Keratinocyte (primary cell): ENCODE measurements at regions not wholly inside any gene's neighbourhood (a gene's known extent, or its start where the extent isn't known, plus 50 kb on each side); places are given as distances from the start of the nearest gene placed in this dataset.

ENCODE experiments used
- DNase-seq: peaks from one replicate; pipeline ENCODE4 v3.0.0-alpha.2; 2011; ENCODE audit warnings: low read depth, missing footprints, low spot score
- FAIRE-seq: peaks from 2 replicates; lab custom pipeline; 2011; peaks lifted over from hg19 to GRCh38; lab: Jason Lieb, UNC
- H2AFZ ChIP-seq: 2 replicates; pipeline ENCODE4 v1.6.0; 2012; ENCODE audit warnings: low read length, control low read depth, inconsistent platforms; ENCODE audit not compliant: control insufficient read depth
- H3K27ac ChIP-seq: 2 replicates; pipeline ENCODE4 v1.5.1; 2011; ENCODE audit warnings: low read length; ENCODE audit not compliant: control insufficient read depth, insufficient read depth
- H3K27me3 ChIP-seq: 3 replicates; pipeline ENCODE4 v1.6.0; 2011; ENCODE audit warnings: low read length; ENCODE audit not compliant: control insufficient read depth, insufficient read depth; ENCODE audit errors: extremely low read depth
- H3K36me3 ChIP-seq, 2 experiments: 2 replicates in 1 of 2; 3 replicates in 1 of 2; pipeline ENCODE4 v1.5.1; 2011; ENCODE audit warnings: low read length in 2 of 2, mild to moderate bottlenecking in 1 of 2; ENCODE audit not compliant: control insufficient read depth in 2 of 2, insufficient read depth in 2 of 2; ENCODE audit errors: extremely low read depth in 1 of 2
- H3K4me1 ChIP-seq: 3 replicates; pipeline ENCODE4 v1.5.1; 2011; ENCODE audit warnings: low read length; ENCODE audit not compliant: control insufficient read depth, insufficient read depth; ENCODE audit errors: extremely low read depth
- H3K4me2 ChIP-seq: 3 replicates; pipeline ENCODE4 v1.6.0; 2011; ENCODE audit warnings: low read depth, low read length; ENCODE audit not compliant: control insufficient read depth, insufficient read depth; ENCODE audit errors: extremely low read depth
- H3K4me3 ChIP-seq, 3 experiments: fragments of 200-600 bp in 1 of 3; sonication (generic) in 1 of 3; 2 replicates in 2 of 3; 3 replicates in 1 of 3; pipeline ENCODE4 v1.5.1; 2011 to 2016; ENCODE audit warnings: low read length in 3 of 3, mild to moderate bottlenecking in 3 of 3, control low read depth in 2 of 3, inconsistent platforms in 1 of 3, low read depth in 1 of 3, mixed read lengths in 1 of 3, mixed run types in 1 of 3, moderate library complexity in 1 of 3; ENCODE audit not compliant: control insufficient read depth in 2 of 3, insufficient read depth in 2 of 3; ENCODE audit errors: extremely low read depth in 1 of 3
- H3K79me2 ChIP-seq: 2 replicates; pipeline ENCODE4 v1.6.0; 2012; ENCODE audit warnings: low read length; ENCODE audit not compliant: control insufficient read depth, insufficient read depth
- H3K9ac ChIP-seq: 3 replicates; pipeline ENCODE4 v1.6.0; 2011; ENCODE audit warnings: low read length; ENCODE audit not compliant: control insufficient read depth, insufficient read depth; ENCODE audit errors: extremely low read depth
- H3K9me1 ChIP-seq: 3 replicates; pipeline ENCODE4 v1.6.0; 2011; ENCODE audit warnings: low read length; ENCODE audit not compliant: control insufficient read depth, insufficient read depth; ENCODE audit errors: extremely low read depth
- H3K9me3 ChIP-seq: 2 replicates; pipeline ENCODE4 v1.5.1; 2012; ENCODE audit warnings: low read depth, low read length; ENCODE audit not compliant: control insufficient read depth
- H4K20me1 ChIP-seq: 3 replicates; pipeline ENCODE4 v1.6.0; 2011; ENCODE audit warnings: low read length; ENCODE audit not compliant: control insufficient read depth, insufficient read depth; ENCODE audit errors: extremely low read depth
- CTCF ChIP-seq, 3 experiments: IDR thresholded peaks in 1 of 3; conservative IDR thresholded peaks in 1 of 3; optimal IDR thresholded peaks in 1 of 3; 2 replicates in 2 of 3; 3 replicates in 1 of 3; pipeline versions ENCODE3 to v1.5.1; 2011; ENCODE audit warnings: low read length in 3 of 3, mild to moderate bottlenecking in 3 of 3, moderate library complexity in 2 of 3, control low read depth in 1 of 3, inconsistent platforms in 1 of 3; ENCODE audit not compliant: insufficient read depth in 2 of 3; ENCODE audit errors: extremely low read depth in 1 of 3
- EZH2 ChIP-seq: IDR thresholded peaks from one replicate; pipeline ENCODE4 v1.6.1; 2012; ENCODE audit warnings: inconsistent platforms, mild to moderate bottlenecking, low read length, moderate library complexity
- dilution Hi-C: fragments of 300-500 bp; cut with MboI; formaldehyde crosslinking; loops from one replicate; pipeline ENCODE4 v1.7.0; 2020; ENCODE audit warnings: low sequenced_read_pairs; ENCODE audit not compliant: extremely low pct_ligation_motif_present

DNA sequence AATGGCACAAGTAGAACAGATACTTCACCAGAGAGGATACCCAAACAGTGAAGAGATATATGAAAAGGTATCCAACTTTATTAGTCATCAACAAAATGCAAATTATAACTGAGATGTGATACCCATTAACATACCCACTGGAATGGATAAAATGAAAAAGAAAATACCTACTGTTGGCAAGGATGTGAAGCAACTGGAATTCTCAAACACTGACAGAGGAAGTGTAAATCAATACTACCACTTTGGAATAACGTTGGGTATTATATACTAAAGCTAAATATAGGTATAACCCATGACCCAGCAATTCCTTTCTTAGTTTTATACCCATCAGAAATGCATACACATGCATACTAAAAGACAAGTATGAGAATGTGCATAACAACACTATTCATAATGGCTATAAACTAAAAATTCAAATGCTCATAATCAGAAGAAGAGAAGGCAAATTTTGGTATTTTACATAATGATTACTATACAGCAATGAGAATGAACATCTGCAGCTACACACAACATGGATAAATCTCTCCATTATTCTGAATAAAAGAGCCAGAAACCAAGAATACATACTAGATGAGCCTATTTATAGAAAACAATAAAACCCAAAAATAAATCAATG is 80.6 kb downstream of the RPL27A start:
- no peaks in the 10 kb centered on the region for H3K9me3 ChIP-seq
- H2AFZ ChIP-seq: no peak overlapping the region
- H3K27me3 ChIP-seq: no peaks in the 10 kb centered on the region
- peaks cover 64% of the 10 kb centered on the region for H3K79me2 ChIP-seq
- dilution Hi-C loops: no loop called here
- DNase-seq (no peak), FAIRE-seq (no peak)
- peaks cover 22% of the 10 kb centered on the region for H3K4me1 ChIP-seq
- no peak overlapping the region for H3K4me2 ChIP-seq
- no peak overlapping the region for H3K4me3 ChIP-seq
- peaks cover 3% of the 10 kb centered on the region for H3K9me1 ChIP-seq
- TF ChIP-seq EZH2: no peak
- no peaks in the 10 kb centered on the region for H4K20me1 ChIP-seq
- H3K27ac ChIP-seq: no peak overlapping the region
- peaks cover 0 to 3% of the 10 kb centered on the region in 2 experiments for H3K36me3 ChIP-seq
- no peak overlapping the region for H3K9ac ChIP-seq

DNA sequence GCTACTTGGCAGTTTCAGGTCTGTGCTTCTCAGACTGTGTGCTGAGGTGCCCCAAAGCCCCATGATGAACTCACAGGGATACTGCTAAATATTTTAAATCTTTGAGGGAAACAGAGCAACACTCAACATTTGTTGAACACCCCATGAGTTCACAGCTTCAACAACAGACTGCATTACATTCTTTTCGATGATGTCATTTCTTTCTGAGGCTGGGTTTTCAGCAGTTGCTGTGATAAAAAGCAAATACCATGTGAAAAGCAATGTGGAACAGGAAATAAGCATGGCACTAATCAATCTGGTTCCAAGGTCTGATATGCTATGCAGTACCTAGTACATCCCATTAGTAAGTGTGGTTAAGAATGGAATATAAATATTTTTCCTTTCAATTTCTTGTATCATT is 82.7 kb downstream of the RPL27A start:
- Histone ChIP-seq H2AFZ (no peak overlapping the region), H3K27ac (no peak overlapping the region), H3K79me2 (peaks cover 54% of the 10 kb centered on the region), H3K36me3 (no peaks in the 10 kb centered on the region), H3K27me3 (no peaks in the 10 kb centered on the region), H3K4me2 (no peak overlapping the region), H3K4me1 (peaks cover 33% of the 10 kb centered on the region), H4K20me1 (no peaks in the 10 kb centered on the region), H3K9ac (no peak overlapping the region), H3K4me3 (no peak overlapping the region), H3K9me3 (no peaks in the 10 kb centered on the region), H3K9me1 (peaks cover 3% of the 10 kb centered on the region)
- TF ChIP-seq EZH2 (no peak), CTCF (optimal IDR thresholded peaks at IDR 0.05 in 1 of 3, IDR thresholded peaks at IDR 0.05 in 1 of 3, conservative IDR thresholded peaks at IDR 0.05 in 1 of 3; ENCODE audit: extremely low read depth in 1 of 3, insufficient read depth in 2 of 3, low read length in 3 of 3) (no peak)
- dilution Hi-C loops: no loop called here
- no peak for DNase-seq
- no peak for FAIRE-seq
